NCI-H1417 (cell line): ENCODE measurements at regions not wholly inside any gene's neighbourhood (a gene's known extent, or its start where the extent isn't known, plus 50 kb on each side); places are given as distances from the start of the nearest gene placed in this dataset.
A peak's percentile ranks its signal among the peaks of the same experiment; 100 is the strongest.

Experiments used
- DNase-seq, 3 experiments: peaks; one replicate each; lab custom pipeline; 2025; lab: John Stamatoyannopoulos, UW

- DNase-seq: peak in 2 of 3 experiments; percentile 74 to 78
Observed at GRCh38 chr15:97875513-97876280, 84.8 kb upstream of the ARRDC4 start.

- no peak for DNase-seq
Observed at GRCh38 chr15:97876281-97876675, 84.2 kb upstream of the ARRDC4 start.

GRCh38 chr15:97881346-97881965, 79.0 kb upstream of the ARRDC4 start:
- no peak for DNase-seq

- DNase-seq: no peak
Observed at GRCh38 chr15:97884513-97885131, 75.9 kb upstream of the ARRDC4 start.

GRCh38 chr15:97890307-97890706, 70.2 kb upstream of the ARRDC4 start:
- no peak for DNase-seq

- no peak for DNase-seq
Observed at GRCh38 chr15:97892167-97892938, 68.2 kb upstream of the ARRDC4 start.

GRCh38 chr15:97893967-97894366, 66.5 kb upstream of the ARRDC4 start:
- DNase-seq: peak in 2 of 3 experiments; percentile 27 to 72

GRCh38 chr15:97899981-97900380, 60.5 kb upstream of the ARRDC4 start:
- no peak for DNase-seq

- DNase-seq: no peak
Observed at GRCh38 chr15:97902140-97902780, 58.2 kb upstream of the ARRDC4 start.

- no peak for DNase-seq
Observed at GRCh38 chr15:97903560-97903959, 56.9 kb upstream of the ARRDC4 start.

- peak; percentile 47 to 88 (median 82) for DNase-seq
Observed at GRCh38 chr15:97903971-97904572, 56.4 kb upstream of the ARRDC4 start.

GRCh38 chr15:97909291-97909891, 51.1 kb upstream of the ARRDC4 start:
- peak; percentile 67 to 88 (median 69) for DNase-seq
